KMS-11 (cell line): ENCODE measurements at regions not wholly inside any gene's neighbourhood (a gene's known extent, or its start where the extent isn't known, plus 50 kb on each side); places are given as distances from the start of the nearest gene placed in this dataset.
"Not testable (repeated sequence)": the region's sequence is repeated elsewhere in the genome, so short reads cannot be mapped to it uniquely, and the experiment has no call there.

ENCODE experiments used
- H2AFZ ChIP-seq: fragments of 200-600 bp; sonication (generic); 2 replicates; pipeline ENCODE4 v1.6.1; 2016; ENCODE audit warnings: antibody characterized with exemption, mixed run types, low read depth
- H3K27ac ChIP-seq: fragments of 200-600 bp; sonication (generic); 2 replicates; pipeline ENCODE4 v1.6.1; 2016; ENCODE audit warnings: mild to moderate bottlenecking, mixed run types
- H3K27me3 ChIP-seq: fragments of 200-600 bp; sonication (generic); 2 replicates; pipeline ENCODE4 v1.6.1; 2017; ENCODE audit warnings: mild to moderate bottlenecking, low read depth, mixed run types, moderate library complexity; ENCODE audit not compliant: insufficient read depth
- H3K36me3 ChIP-seq: fragments of 200-600 bp; sonication (generic); 2 replicates; pipeline ENCODE4 v1.6.1; 2017; ENCODE audit warnings: mild to moderate bottlenecking, mixed run types; ENCODE audit not compliant: insufficient read depth
- H3K4me1 ChIP-seq: fragments of 200-600 bp; sonication (generic); 2 replicates; pipeline ENCODE4 v1.6.1; 2016; ENCODE audit warnings: mild to moderate bottlenecking, low read depth, mixed run types; ENCODE audit not compliant: poor library complexity, severe bottlenecking
- H3K4me2 ChIP-seq: fragments of 200-600 bp; sonication (generic); 2 replicates; pipeline ENCODE4 v1.7.0; 2016; ENCODE audit warnings: mild to moderate bottlenecking, mixed run types
- H3K4me3 ChIP-seq: fragments of 200-600 bp; sonication (generic); IDR thresholded peaks from 2 replicates; pipeline ENCODE4 v1.6.1; 2017; ENCODE audit warnings: low read depth, low read length, mixed read lengths; ENCODE audit not compliant: insufficient read depth
- H3K79me2 ChIP-seq: fragments of 200-600 bp; sonication (generic); 2 replicates; pipeline ENCODE4 v1.6.1; 2016; ENCODE audit warnings: low read depth, mixed run types; ENCODE audit not compliant: insufficient read depth
- H3K9ac ChIP-seq: fragments of 200-600 bp; sonication (generic); 2 replicates; pipeline ENCODE4 v1.6.1; 2016; ENCODE audit warnings: mild to moderate bottlenecking, mixed run types
- H4K20me1 ChIP-seq: fragments of 200-600 bp; sonication (generic); 2 replicates; pipeline ENCODE4 v1.6.1; 2016; ENCODE audit warnings: mild to moderate bottlenecking, mixed run types; ENCODE audit not compliant: insufficient read depth
- CTCF ChIP-seq: fragments of 200-600 bp; sonication (generic); conservative IDR thresholded peaks from 2 replicates; pipeline ENCODE4 v1.6.1; 2017; ENCODE audit warnings: low read depth, mild to moderate bottlenecking, antibody characterized with exemption, low read length, moderate library complexity, mixed read lengths

GRCh38 chr5:54867310-54867944 is 118.0 kb downstream of the ESM1 start:
- Histone ChIP-seq H3K4me1 (peaks cover 12% of the 10 kb centered on the region), H3K4me3 (no peak overlapping the region), H3K27me3 (no peaks in the 10 kb centered on the region), H4K20me1 (no peaks in the 10 kb centered on the region), H2AFZ (peak overlapping the region; percentile 15; the same call in 1 of the 2 replicates), H3K79me2 (no peaks in the 10 kb centered on the region), H3K36me3 (no peaks in the 10 kb centered on the region), H3K27ac (no peak overlapping the region), H3K9ac (no peak overlapping the region), H3K4me2 (0 out of 2 replicates have a peak overlapping the region, but pooled peaks have one; percentile 26)
- peak; percentile 89 for TF ChIP-seq CTCF

- not testable (repeated sequence) for H3K79me2 ChIP-seq, H3K9ac ChIP-seq, H2AFZ ChIP-seq, H4K20me1 ChIP-seq, H3K4me1 ChIP-seq, H3K4me3 ChIP-seq, H3K36me3 ChIP-seq, H3K27me3 ChIP-seq, H3K27ac ChIP-seq, H3K4me2 ChIP-seq
Observed at GRCh38 chr5:54864911-54865515, 120.4 kb downstream of the ESM1 start.

- Histone ChIP-seq H3K36me3 (no peaks in the 10 kb centered on the region), H3K4me3 (no peak overlapping the region), H3K4me1 (peaks cover 2% of the 10 kb centered on the region), H3K79me2 (no peaks in the 10 kb centered on the region), H4K20me1 (no peaks in the 10 kb centered on the region), H3K27me3 (no peaks in the 10 kb centered on the region), H3K4me2 (no peak overlapping the region), H3K27ac (no peak overlapping the region), H3K9ac (no peak overlapping the region), H2AFZ (no peak overlapping the region)
- no peak for TF ChIP-seq CTCF
Observed at GRCh38 chr5:54862036-54862435, 123.4 kb downstream of the ESM1 start.

- Histone ChIP-seq H2AFZ (no peak overlapping the region), H4K20me1 (no peaks in the 10 kb centered on the region), H3K36me3 (no peaks in the 10 kb centered on the region), H3K4me1 (no peaks in the 10 kb centered on the region), H3K9ac (no peak overlapping the region), H3K4me2 (no peak overlapping the region), H3K27ac (no peak overlapping the region), H3K27me3 (no peaks in the 10 kb centered on the region), H3K79me2 (no peaks in the 10 kb centered on the region), H3K4me3 (no peak overlapping the region)
- TF ChIP-seq CTCF: no peak
Observed at GRCh38 chr5:54861212-54861894, 124.0 kb downstream of the ESM1 start.

GRCh38 chr5:54860321-54860720 is 125.1 kb downstream of the ESM1 start:
- no peaks in the 10 kb centered on the region for H4K20me1 ChIP-seq
- no peak overlapping the region for H2AFZ ChIP-seq
- H3K27ac ChIP-seq: no peak overlapping the region
- no peak overlapping the region for H3K4me3 ChIP-seq
- no peaks in the 10 kb centered on the region for H3K79me2 ChIP-seq
- H3K36me3 ChIP-seq: no peaks in the 10 kb centered on the region
- no peak for TF ChIP-seq CTCF
- H3K4me1 ChIP-seq: no peaks in the 10 kb centered on the region
- no peaks in the 10 kb centered on the region for H3K27me3 ChIP-seq
- H3K4me2 ChIP-seq: no peak overlapping the region
- H3K9ac ChIP-seq: no peak overlapping the region
